Middle frontal gyrus (tissue), 1 donor: ENCODE measurements at regions not wholly inside any gene's neighbourhood (a gene's known extent, or its start where the extent isn't known, plus 50 kb on each side); places are given as distances from the start of the nearest gene placed in this dataset.

Source experiments
- DNase-seq: peaks from one replicate; pipeline ENCODE4 v3.0.0-alpha.2; 2015; ENCODE audit warnings: low spot score; ENCODE audit errors: extremely low spot score

DNA sequence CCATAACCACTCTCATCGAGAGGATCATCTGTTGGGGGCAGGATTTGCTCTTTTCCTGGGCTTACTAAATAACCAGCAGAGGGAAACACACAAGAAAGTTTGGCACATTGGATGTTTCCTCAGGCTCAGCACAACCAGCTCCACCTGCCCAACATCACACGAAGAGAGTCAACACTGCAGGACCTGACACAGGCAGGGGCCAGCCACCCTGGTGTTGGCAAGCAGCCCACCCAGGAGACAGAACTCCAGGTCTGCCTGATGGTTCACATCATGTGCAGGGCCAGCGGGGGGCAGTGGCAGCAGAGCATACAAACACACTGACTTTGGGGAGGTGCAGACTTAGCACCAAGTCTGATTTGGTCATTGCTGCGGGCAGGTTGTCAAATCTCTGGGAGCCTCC lies 182.3 kb upstream of the GALNT2 start:
- no peak for DNase-seq

DNA sequence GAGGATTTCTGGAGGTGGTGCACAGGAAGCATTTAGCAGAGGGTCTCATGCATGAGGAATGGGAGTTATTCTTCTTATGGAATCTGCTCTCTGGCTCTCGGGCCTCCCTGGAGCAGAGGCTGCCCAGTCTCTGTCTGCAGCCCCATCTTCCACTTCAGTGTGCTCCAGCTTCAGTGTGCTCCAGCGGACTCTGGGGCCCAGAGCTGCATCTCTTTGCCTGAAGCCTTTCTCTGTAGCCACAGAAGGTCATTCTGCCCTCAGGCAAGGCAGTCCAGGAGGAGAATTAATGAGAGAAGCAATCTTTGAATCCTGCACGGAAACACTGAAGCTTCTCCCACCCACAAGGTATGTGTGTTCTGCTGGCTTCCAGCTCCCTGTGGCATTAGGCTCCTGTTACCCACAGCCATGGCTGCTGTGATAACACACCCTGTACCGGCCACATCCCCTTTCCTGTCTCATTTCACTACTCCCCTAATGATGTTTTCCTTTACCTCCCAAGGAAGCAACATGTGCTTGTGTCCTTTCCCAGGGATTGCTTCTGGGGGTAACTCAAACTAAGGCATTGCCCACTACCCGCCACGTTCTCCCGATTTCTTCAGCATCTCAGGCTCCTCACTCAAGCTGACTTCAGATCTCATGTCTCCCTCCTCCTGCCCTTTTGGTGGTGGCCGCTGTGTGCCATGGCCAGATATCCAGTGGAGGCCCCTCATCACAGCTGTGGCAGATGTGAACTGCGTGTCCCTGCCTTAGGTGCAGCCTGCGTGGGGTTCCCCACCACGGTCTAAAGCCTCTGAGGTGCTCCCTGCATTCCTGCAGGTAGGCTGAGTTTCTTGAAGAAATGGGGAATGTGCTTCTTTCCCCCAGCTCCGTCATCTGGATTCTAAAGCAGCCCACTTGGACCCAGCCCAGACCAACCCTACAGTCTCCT lies 181.2 kb upstream of the GALNT2 start:
- no peak for DNase-seq

DNA sequence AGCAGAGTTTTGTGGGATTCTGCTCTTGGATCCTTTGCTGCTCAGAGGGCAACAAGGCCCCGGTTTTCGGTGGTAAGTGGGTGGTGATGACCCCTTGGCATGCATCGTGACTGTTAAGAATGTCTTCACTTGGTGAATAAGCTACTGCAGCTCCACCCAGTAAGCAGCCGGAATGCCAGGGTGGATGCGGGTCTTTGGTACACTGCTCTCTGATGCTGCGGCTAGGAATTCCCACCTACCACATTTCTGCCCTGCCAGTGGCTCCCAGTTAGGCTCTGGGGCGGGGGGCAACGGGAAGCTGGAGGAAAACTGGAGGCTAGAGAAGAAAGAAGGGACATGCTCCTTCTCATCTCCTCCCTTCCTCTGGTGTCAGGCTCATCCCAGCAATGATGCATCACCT lies 180.4 kb upstream of the GALNT2 start:
- DNase-seq: no peak

DNA sequence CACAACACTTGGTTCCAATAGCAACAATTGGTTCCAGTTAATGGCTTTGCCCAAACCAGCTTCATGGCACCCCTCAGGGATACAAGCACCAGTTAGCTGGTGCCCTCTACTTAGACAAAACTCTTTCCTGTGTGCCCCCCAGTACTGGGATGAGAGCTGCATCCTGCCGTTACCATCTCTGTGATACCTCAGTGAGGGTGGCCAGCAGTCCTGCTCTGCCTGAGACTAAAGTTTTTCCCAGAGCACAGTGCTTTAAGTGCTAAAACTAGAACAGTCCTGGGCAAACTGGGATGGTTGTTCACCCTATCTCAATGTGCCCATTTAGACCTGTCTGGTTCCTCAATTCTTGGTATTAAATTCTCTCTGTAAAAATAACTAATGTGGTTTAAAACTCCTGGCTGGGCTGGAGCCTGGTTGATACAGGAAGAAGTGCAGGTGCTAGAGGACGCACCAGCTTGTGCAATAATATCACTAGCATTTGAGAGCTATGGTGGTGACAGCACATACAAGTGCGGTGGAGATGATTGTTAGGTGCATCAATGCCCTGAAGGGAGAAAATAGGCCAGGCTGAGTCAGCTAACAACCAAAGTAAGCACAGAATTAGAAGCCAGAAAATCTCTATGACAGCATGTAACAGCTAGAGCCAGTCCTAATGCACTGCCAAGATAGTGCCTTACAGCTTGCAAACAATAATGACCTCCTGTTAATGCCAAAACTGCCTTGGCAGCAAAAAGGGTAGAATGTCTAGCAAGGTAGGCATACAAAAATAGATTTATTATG lies 179.8 kb upstream of the GALNT2 start:
- DNase-seq: no peak

DNA sequence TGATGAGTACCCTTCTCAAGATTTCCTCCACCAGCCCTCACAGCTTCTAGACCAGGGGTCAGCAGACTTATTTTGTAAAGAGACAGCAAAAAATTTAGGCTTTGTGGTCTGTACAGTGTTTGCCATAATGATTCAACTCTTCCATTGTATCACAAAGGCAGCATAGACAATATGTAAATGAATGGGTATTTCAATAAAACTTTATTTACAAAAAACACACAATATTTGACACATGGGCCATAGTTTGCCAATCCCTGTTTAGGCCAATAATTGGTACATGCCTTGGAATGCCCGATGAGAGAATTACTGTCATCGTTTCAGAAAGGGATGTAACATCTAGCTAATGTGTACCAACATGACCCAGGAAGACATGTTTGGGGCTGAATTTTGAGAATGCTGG lies 178.9 kb upstream of the GALNT2 start:
- no peak for DNase-seq

DNA sequence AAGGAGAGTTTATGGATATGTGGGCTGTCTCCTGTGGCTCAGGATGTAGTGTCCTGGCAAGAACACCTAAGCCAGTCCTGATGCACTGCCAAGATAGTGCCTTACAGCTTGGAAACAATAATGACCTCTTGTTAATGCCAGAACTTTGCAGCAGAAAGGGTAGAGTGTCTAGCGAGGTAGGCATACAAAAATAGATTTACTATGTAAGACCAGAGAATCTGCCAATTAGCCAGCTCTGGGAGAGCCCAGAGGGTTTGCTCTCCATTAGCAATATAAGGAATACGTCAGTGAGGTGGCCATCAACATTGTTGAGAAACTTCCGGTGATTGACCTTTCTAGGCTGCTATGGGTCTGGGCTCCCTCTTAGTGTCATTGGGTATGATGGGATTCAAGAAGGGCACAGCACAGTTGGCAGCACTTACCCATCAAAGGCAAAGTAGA lies 178.5 kb upstream of the GALNT2 start:
- DNase-seq: no peak

DNA sequence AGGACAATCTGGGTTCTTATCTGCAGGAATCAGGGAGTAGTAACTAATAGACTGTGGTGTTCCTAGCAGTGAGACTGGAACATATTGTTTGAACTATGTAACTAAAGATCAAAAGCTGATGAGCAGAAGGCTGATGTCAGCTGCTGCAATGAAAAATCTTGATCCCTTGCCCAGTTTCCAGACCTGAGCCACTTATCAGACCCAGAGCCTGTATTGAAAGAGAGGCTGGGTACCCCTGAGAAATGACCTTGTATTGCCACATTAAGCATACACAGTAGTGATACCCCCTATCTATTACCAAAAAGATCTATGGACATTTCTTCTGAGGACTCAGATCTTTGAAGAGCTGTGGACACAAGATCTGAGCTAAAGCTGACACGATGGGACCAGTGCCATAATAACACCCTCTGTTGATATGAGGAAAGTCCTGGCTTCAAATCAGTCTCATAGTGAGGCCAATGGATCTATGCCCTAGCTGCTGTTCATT lies 178.0 kb upstream of the GALNT2 start:
- DNase-seq: no peak

DNA sequence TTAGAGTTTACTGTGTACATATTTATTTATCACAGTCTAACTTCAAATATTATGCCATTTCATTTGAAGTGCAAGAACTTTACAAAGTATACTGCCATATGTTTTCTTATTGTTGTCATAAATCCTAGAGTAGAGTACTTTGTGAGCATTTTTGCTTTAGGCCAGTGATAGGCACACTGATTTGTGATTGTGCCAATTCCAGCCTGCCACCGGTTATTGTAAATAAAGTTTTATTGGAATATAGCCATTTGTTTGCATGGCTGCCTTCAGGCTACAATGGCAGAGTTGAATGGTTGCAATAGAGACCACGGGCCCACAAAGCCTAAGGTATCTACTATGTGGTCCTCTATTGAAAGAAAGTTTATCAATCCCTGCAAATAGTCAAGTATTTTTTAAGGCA lies 175.8 kb upstream of the GALNT2 start:
- DNase-seq: no peak

DNA sequence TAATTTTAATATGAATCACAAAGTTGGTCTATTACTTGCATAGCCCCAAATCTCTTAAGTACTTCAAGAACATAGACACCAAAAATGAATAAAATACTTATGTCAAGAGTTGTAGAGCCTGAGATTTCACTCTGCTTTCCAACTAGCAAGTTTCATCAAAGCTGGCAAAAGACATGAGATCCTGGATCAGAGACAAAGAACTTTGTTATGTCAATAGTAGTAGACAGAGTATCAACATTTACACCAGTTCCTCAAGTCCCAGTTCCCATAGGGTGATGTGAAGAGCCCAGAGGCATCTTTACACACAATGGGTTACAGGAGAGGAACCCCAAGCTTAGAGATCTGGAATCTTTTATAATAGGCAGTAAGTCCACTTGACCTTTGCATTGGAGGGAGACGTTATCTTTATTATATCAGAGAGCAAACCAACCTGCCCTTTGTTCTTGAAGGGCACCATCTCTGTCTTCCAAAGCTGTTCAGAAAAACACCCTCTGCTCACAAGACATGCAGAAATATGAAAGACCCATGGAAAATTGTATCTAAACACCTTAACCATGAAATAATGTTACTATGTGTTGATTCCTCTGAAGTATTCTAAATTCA lies 174.4 kb upstream of the GALNT2 start:
- no peak for DNase-seq

DNA sequence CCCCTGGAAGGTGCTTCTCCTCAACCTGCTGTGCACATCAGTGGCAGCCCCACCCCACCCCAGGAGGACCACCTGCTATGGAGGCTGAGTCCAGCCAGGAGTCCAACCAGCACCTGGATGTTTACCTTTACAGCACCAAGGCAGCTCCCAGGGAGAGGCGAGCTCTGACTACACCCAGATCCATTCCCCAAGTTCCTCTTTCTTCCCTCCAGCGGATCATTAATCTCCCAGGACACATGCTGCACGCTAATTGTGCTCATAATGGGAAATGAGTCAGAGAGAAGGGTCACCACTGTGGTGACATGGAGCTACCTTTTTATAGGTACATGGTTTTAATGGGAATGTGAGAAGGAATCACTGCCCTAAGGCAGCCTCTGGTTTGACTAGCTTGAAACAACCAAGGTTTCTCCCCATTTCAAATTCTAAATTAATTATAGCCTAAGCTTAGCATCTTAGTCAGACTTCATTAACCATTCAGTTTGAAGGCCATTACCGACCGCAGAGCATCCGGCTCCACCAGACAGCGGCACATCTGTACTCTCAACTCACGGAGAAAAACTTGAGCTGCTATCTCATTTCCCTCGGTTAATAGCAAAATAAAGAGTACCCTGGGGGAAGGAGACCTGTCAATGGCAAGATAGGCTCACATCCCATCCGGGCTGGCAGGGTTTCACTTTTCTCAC lies 173.1 kb upstream of the GALNT2 start:
- DNase-seq: no peak

DNA sequence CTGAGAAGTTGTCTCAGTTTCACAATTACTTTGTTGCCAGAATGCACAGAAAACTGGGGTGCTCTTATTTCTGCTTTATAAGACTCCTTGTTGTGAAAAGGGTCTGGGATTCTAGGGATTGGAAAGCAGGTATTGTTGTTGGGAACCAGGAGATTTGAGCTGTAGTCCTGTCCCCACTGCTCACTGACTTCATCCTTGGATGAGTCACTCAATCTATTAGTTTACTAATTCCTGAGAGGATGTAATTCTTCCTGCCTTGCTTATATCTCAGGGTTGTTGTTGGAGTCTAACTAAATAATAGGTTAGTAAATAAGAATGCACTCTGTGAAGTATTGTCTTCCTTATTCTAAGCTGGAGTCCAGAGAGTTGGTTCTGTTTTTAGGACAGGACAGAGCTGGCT lies 172.5 kb upstream of the GALNT2 start:
- DNase-seq: no peak

DNA sequence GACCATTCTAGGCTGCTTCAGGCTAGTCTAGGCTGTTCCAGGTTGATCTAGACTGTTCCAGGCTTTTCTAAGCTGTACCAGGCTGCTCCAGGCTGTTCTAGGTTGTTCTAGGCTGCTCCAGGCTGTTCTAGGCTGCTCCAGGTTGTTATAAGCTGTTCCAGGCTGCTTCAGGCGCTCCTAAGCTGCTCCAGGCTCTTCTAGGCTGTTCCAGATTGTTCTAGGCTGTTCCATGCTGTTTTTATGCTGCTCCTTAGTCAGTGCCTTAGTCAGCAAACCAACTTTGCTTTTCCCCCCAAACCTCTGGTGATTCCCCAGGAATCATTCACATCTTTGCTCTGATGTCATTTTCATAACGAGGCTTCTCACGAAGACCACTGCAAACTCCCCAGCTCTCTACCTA lies 171.4 kb upstream of the GALNT2 start:
- DNase-seq: no peak

DNA sequence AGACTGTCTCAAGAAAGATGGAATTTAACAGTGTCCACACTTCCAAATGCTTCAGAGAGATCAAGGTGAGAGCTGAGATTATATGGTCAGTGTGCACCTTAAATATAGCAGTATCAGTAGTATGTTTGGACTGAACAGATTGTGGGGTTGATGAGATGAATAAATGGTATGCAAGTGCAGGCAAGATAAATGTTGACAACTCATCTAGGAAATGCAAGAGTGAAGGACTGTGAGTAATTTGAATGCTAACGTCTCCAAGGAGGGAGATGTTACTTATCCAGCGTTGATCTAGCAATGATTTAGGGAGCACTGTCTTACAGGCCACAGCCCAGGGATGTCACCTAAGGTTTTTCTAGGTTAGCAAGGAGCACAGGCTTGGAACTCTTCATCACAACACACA lies 170.7 kb upstream of the GALNT2 start:
- DNase-seq: no peak

DNA sequence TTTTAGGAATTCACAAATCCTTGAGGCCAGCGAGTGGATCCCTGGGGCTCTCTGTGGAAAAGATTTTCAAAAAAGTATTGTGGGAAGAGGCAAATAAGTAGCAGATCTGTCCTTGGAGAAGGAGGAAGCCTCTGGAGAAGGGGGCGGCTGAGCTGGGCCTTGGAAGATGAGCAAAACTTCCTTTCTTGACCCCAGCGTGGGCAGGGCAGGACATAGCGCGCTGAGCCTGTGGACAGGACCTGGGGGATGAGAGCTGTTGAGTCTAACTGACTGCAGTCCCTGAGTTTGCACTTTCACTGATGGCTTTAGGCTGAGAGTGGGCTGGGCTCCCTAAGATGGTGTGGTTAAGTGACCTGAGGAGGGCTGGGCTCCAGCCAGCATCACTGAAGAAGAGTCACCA lies 170.2 kb upstream of the GALNT2 start:
- DNase-seq: no peak

DNA sequence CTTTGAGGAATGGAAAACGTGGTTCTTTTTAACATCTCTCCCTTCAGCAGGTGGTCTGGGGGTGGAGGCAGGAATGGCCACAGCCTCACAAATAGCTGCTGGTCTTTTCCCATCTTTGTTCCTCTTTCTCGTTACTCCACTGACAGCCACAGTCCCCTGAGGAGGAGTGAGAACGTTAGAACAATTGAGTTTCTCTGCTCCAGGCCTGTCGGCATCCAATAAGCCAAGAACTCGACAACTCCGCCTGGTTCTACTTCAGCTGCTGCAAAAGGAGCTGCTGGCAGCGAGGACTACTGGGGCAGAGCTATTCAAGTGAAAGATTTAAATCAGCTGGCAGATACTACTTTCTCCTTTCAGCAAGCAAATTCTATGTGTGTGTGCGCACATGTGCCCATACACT lies 169.5 kb upstream of the GALNT2 start:
- peak; percentile 43 for DNase-seq

DNA sequence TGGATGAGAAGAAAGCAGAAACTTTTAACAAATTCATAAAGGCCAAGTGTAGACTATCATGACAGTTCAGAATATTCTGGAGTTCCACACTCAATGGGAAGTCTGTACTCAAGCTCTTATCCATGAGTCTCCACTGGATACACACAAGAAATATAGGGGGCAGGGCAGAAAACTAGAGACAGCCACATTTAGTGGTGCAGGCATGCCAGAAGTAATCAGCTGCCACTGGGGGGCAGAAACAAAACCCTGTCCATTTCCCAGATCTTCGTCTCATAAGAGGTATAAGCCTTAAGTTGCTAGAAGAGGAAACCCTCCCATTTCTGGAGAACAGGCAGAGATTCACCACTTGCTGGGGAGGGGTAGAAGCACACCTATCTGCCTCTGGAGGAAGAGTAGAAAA lies 166.8 kb upstream of the GALNT2 start:
- DNase-seq: no peak

DNA sequence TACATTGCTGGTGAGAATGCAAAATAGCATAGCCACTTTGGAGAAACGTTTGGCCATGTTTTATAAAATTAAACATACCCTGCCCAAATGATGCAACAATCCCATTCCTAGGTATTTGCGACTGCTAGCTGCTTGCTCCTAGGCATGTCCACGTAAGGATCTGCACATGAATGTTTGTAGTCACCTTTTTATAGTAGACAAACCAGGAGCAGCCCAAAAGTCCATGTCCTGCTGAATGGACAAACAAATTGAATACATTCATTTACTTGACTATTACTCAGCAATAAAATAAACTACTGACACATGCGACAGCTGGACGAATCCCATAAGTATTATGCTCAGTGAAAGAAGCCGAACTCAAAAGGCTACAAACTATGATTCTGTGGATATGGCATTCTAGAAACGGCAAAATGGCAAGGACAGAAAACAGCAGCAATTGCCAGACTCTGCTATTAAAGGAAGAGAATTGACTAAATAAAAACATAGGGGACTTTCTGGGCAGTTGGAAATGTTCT lies 161.9 kb upstream of the GALNT2 start:
- no peak for DNase-seq

DNA sequence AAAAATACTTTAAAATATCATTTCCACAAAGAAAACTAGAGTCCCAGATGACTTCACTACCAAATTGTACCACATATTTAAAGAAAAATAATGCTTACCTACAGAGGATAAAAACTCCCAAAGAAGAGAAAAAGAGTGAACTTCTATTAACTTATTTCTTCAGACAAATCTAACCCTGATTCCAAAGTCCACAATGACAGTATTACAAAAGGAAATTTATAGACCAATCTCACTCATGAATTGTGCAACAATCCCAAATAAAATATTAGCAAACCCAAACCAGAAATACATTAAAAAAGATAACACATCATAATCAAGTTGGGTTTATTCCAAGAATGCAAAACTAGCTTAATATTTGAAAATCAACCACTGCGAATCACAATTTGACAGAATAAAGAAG lies 161.4 kb upstream of the GALNT2 start:
- no peak for DNase-seq

DNA sequence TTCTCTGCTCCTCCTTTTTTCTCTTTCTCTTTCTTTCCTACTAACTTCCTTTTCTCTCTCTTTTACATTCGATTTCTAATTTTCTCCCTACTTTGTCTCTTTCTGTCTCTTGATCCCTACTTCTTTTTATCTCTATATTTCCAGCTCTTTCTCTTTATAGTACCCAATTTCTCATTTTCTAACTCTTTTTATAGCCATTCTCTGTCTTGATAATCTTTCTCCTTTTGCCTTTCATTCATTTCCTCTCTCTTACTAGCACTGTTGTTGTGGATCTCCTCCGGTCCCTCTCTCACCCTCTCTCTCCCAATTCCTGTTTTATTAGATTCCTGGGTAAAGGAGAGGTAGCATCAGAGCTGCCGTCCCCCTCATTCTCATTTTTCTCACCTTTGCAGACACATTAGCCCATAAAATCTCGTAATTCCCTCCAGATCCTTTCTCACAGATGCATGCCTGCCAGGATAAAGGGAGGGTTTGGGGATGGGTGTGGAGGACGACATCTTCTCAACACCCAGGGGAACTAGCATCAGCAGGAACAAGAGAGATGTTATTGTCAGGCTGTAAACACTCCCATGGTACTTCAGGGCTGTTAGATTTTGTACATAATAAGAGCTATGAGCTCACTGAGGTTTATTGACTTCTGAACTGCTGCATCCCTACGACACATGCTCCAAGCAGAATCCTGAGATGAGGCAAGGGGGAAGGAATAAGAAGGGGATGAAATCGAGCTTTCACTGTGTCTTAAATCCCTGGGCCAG lies 159.0 kb upstream of the GALNT2 start:
- no peak for DNase-seq

DNA sequence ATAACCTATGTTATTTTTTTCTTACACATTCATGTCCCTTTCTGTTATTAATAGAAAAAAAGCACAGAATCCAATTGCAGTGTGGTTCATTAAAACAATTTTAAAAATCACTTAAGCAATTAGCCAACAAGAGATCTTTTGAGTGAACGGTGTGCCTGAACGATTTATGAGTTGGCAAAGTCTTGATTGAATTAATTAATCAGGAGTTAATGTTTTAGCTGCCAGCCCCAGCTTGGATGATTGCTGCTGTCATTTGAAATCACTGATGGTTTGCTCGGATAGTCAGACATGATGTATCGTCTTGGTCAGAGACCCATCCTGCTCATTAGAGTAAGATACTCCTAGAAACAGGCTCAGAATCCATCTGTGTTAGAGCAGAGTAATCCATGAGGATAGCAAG lies 158.3 kb upstream of the GALNT2 start:
- no peak for DNase-seq

DNA sequence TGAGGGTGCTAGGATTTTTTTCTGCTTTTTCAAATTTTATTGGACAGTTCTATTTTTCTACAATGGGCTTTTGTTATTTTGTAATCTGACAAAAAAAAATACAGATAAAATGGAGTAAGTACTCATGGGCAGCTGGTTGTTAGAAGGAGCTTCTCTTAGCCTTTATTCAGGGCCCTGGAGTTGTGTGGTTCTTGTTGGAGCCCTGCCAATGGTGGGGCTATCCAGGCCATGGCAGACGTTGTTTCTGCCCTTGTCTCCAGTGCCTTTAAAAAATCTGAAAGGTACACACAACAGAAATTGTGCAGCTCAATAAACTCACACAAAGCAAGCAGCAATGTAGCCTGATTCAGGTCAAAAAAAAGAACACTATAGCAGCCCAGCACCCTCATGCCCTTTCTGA lies 153.5 kb upstream of the GALNT2 start:
- no peak for DNase-seq
